ENCODE measurements at regions not wholly inside any gene's neighbourhood (a gene's known extent, or its start where the extent isn't known, plus 50 kb on each side); places are given as distances from the start of the nearest gene placed in this dataset.

DNA sequence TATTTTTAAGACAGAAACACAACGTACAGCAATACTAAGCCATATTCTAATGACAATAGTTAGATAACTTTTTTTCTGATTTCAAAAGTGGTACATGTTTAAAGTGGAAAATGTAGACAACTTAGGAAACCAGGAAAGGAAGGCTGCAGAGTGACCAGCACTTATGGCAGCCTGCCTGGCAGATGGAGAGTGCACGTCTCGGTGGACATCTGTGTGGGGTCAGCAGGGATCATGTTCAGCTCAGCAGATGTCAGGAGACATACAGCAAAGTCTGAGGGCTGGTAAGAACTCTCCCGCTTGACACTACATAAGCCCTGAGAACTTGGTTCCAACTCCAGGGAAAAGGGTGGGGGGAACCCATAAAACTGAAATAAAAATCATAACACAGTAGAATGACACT, 128.6 kb upstream of the ADPGK start:
- no peaks in the 10 kb centered on the region for H3K9me3 ChIP-seq
- DNase-seq (no peak), ATAC-seq (no peak)
- no peaks in the 10 kb centered on the region for H3K4me1 ChIP-seq
- no peaks in the 10 kb centered on the region for H3K36me3 ChIP-seq
- H3K4me3 ChIP-seq: no peak overlapping the region
- no peak overlapping the region for H3K27ac ChIP-seq
- no peaks in the 10 kb centered on the region for H3K27me3 ChIP-seq
- no peak for TF ChIP-seq CTCF (IDR thresholded peaks at IDR 0.05)
- intact Hi-C loops (cut with DNase I): no loop called here

DNA sequence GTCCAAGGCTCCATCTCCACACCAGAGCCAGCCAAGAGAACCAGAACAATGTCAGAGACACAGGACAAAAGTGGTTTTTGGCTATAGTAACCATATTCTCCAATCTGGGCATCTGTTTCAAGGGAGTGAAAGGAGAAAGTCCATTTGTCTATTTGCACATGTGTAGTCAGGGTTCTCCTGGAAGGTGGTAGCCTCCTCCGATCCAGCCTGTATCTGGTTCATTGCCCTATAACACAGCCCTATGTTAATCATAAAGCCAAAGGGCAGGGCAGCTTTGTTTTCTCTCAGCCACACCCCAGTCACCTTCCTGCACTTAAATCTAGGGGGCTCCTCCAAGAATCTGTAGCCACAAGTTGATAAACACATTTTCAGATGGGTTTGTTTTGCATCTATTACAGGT, 128.1 kb upstream of the ADPGK start:
- intact Hi-C loops (cut with DNase I): no loop called here
- TF ChIP-seq CTCF (IDR thresholded peaks at IDR 0.05): no peak
- Histone ChIP-seq H3K4me1 (no peaks in the 10 kb centered on the region), H3K9me3 (no peaks in the 10 kb centered on the region), H3K27ac (no peak overlapping the region), H3K27me3 (no peaks in the 10 kb centered on the region), H3K36me3 (no peaks in the 10 kb centered on the region), H3K4me3 (no peak overlapping the region)
- ATAC-seq (no peak), DNase-seq (no peak)

GRCh38 chr15:72908713-72909112, 125.2 kb upstream of the ADPGK start:
- Histone ChIP-seq H3K4me3 (no peak overlapping the region), H3K4me1 (no peaks in the 10 kb centered on the region), H3K27me3 (no peaks in the 10 kb centered on the region), H3K36me3 (no peaks in the 10 kb centered on the region), H3K9me3 (no peaks in the 10 kb centered on the region), H3K27ac (no peak overlapping the region)
- TF ChIP-seq CTCF (IDR thresholded peaks at IDR 0.05): no peak
- DNase-seq: no peak
- ATAC-seq: no peak
- intact Hi-C loops (cut with DNase I): no loop called here

GRCh38 chr15:72907733-72908132, 124.2 kb upstream of the ADPGK start:
- Histone ChIP-seq H3K4me1 (peaks cover 0 to 1% of the 10 kb centered on the region in 2 donors), H3K27me3 (peaks cover 0 to 3% of the 10 kb centered on the region in 2 donors), H3K9me3 (no peaks in the 10 kb centered on the region), H3K27ac (no peak overlapping the region), H3K4me3 (no peak overlapping the region), H3K36me3 (no peaks in the 10 kb centered on the region)
- DNase-seq (peak in 2 of 4 donors; percentile 22 to 58), ATAC-seq (no peak)
- intact Hi-C loops (cut with DNase I): no loop called here
- no peak for TF ChIP-seq CTCF (IDR thresholded peaks at IDR 0.05)

DNA sequence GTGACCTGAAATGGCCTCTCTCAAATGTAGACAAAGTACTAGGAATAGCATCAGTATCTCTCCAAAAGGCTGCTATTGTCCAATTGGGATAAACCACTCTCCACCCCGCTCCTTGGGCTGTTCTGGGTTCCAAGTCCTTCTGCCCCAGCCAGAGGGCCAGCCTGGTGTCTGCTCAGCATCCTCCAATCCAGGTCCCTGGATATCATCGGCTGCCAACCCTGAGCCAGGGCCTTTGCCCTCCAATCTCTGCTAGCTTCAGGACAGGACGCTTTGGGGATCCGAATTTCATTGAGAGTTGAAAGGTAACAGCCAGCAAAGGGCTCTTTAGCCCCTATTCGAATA, 119.3 kb upstream of the ADPGK start:
- no peak for TF ChIP-seq CTCF (IDR thresholded peaks at IDR 0.05)
- ATAC-seq: no peak

More for the DNA sequence above, 119.3 kb upstream of the ADPGK start:
- Histone ChIP-seq H3K27ac (no peak overlapping the region), H3K4me1 (peaks cover 5 to 8% of the 10 kb centered on the region in 2 donors), H3K36me3 (no peaks in the 10 kb centered on the region), H3K4me3 (no peak overlapping the region), H3K27me3 (peaks cover 0 to 19% of the 10 kb centered on the region in 2 donors), H3K9me3 (no peaks in the 10 kb centered on the region)
- intact Hi-C loops (cut with DNase I): no loop called here
- no peak for DNase-seq
